HepG2 (cell line): ENCODE measurements at regions not wholly inside any gene's neighbourhood (a gene's known extent, or its start where the extent isn't known, plus 50 kb on each side); places are given as distances from the start of the nearest gene placed in this dataset.

Experiments used
- ATAC-seq: fragments of 200-7000 bp; cut with Tn5 transposase; 3 replicates; pipeline ENCODE4 v1.9.1; 2020; ENCODE audit warnings: mild to moderate bottlenecking, moderate library complexity
- BruUV-seq: library from RNA; stranded (reverse); fragments of 400-500 nt; replicated peaks from 2 replicates; lab custom pipeline; 2021; lab: Mats Ljungman, UMichigan
- CTCF ChIA-PET: fragments of 300-600 bp; formaldehyde crosslinking; extraction: SDS; loops from one replicate; lab custom pipeline; 2021; ENCODE audit warnings: low total read pairs, inconsistent platforms, low intra/inter-chr PET ratio; lab: Yijun Ruan, JAX
- POLR2A ChIA-PET: fragments of 350-600 bp; sonication (Branson Sonifier 250); formaldehyde crosslinking; loops from one replicate; lab custom pipeline; 2020; ENCODE audit warnings: antibody characterized with exemption, inconsistent platforms; lab: Yijun Ruan, JAX
- DNase-seq: peaks from one replicate; pipeline ENCODE4 v3.0.0-alpha.2; 2015; ENCODE audit warnings: low spot score
- FAIRE-seq: peaks from 3 replicates; lab custom pipeline; 2011; peaks lifted over from hg19 to GRCh38; lab: Jason Lieb, UNC
- H2AFZ ChIP-seq: one replicate; pipeline ENCODE4 v1.6.1; 2011; ENCODE audit warnings: low read length, inconsistent platforms
- H3K27ac ChIP-seq: fragments of 300-600 bp; 3 replicates; pipeline ENCODE4 v1.8.0; 2011; ENCODE audit warnings: mixed run types, mild to moderate bottlenecking, mixed read lengths, low read length, inconsistent platforms; ENCODE audit not compliant: insufficient read depth; ENCODE audit errors: extremely low read length
- H3K27me3 ChIP-seq, 2 experiments: fragments of 200-600 bp in 1 of 2; 2 replicates in 1 of 2; 3 replicates in 1 of 2; pipeline versions ENCODE4 v1.6.0 to v1.8.0; 2011; ENCODE audit warnings: low read length in 2 of 2, mild to moderate bottlenecking in 2 of 2, moderate library complexity in 2 of 2, inconsistent platforms in 1 of 2; ENCODE audit not compliant: insufficient read depth in 2 of 2, control insufficient read depth in 1 of 2
- H3K36me3 ChIP-seq, 2 experiments: fragments of 200-600 bp in 1 of 2; replicated peaks in 1 of 2; 2 replicates in 1 of 2; 3 replicates in 1 of 2; pipeline versions ENCODE4 v1.5.1 to v1.8.0; 2011; ENCODE audit warnings: low read length in 2 of 2, inconsistent platforms in 1 of 2; ENCODE audit not compliant: insufficient read depth in 2 of 2, control insufficient read depth in 1 of 2
- H3K4me1 ChIP-seq: 2 replicates; pipeline ENCODE4 v1.5.1; 2012; ENCODE audit warnings: low read length, inconsistent platforms; ENCODE audit not compliant: insufficient read depth
- H3K4me2 ChIP-seq: 2 replicates; pipeline ENCODE4 v1.6.0; 2011; ENCODE audit warnings: low read depth, low read length, inconsistent platforms
- H3K4me3 ChIP-seq, 3 experiments: fragments of 200-600 bp in 1 of 3; sonication (generic), shearing (Covaris generic) in 1 of 3; replicated peaks in 1 of 3; 2 replicates each; pipeline ENCODE4 v1.5.1; 2011 to 2016; ENCODE audit warnings: low read length in 3 of 3, inconsistent platforms in 2 of 3, low read depth in 2 of 3, mild to moderate bottlenecking in 2 of 3, control low read depth in 1 of 3, mixed read lengths in 1 of 3; ENCODE audit not compliant: insufficient read depth in 1 of 3
- H3K79me2 ChIP-seq: one replicate; pipeline ENCODE4 v1.6.1; 2011; ENCODE audit warnings: low read length, inconsistent platforms; ENCODE audit not compliant: insufficient read depth
- H3K9ac ChIP-seq: 2 replicates; pipeline ENCODE4 v1.6.0; 2011; ENCODE audit warnings: mild to moderate bottlenecking, low read depth, low read length, inconsistent platforms; ENCODE audit not compliant: insufficient read depth
- H3K9me3 ChIP-seq: 2 replicates; pipeline ENCODE4 v1.5.1; 2012; ENCODE audit warnings: mild to moderate bottlenecking, low read length
- H4K20me1 ChIP-seq: 2 replicates; pipeline ENCODE4 v1.6.0; 2011; ENCODE audit warnings: inconsistent platforms, mild to moderate bottlenecking, low read length, moderate library complexity; ENCODE audit not compliant: insufficient read depth
- AKNA ChIP-seq: sonication (generic); formaldehyde crosslinking; IDR thresholded peaks from 2 replicates; pipeline ENCODE4 v1.4.0; 2020; ENCODE audit warnings: missing genetic modification reagents, borderline replicate concordance
- CSRNP2 ChIP-seq: sonication (generic); formaldehyde crosslinking; conservative IDR thresholded peaks from 2 replicates; pipeline ENCODE4 v1.8.0; 2022; ENCODE audit warnings: low read depth, missing genetic modification reagents
- DNMT1 ChIP-seq: sonication (generic); formaldehyde crosslinking; IDR thresholded peaks from 2 replicates; pipeline ENCODE4 v1.5.1; 2020; ENCODE audit warnings: mild to moderate bottlenecking, missing genetic modification reagents
- HOXA9 ChIP-seq: sonication (generic); formaldehyde crosslinking; IDR thresholded peaks from 2 replicates; pipeline ENCODE4 v1.8.1; 2022; ENCODE audit warnings: missing genetic modification reagents, mild to moderate bottlenecking, moderate library complexity, borderline replicate concordance
- SAP130 ChIP-seq: IDR thresholded peaks from 2 replicates; pipeline ENCODE4 v1.6.1; 2016; ENCODE audit warnings: low read depth
- SP1 ChIP-seq, 2 experiments: fragments of 450-650 bp in 1 of 2; sonication (generic) in 1 of 2; formaldehyde crosslinking in 1 of 2; IDR thresholded peaks; 2 replicates each; pipeline versions ENCODE4 v1.4.0 to v1.6.1; 2016 to 2020; ENCODE audit warnings: missing genetic modification reagents in 1 of 2
- ZNF224 ChIP-seq: sonication (generic); formaldehyde crosslinking; IDR thresholded peaks from 2 replicates; pipeline ENCODE4 v1.5.0; 2020; ENCODE audit warnings: mild to moderate bottlenecking, missing genetic modification reagents
- ZNF605 ChIP-seq: sonication (generic); formaldehyde crosslinking; IDR thresholded peaks from 2 replicates; pipeline ENCODE4 v1.8.0; 2022; ENCODE audit warnings: mild to moderate bottlenecking, missing genetic modification reagents
- WGBS: methylation state at CpG from one replicate; pipeline ENCODE4 v1.1.6; 2017; ENCODE audit warnings: low lambda C conversion rate; 5-methylcytosine and 5-hydroxymethylcytosine counted together
- in situ Hi-C: cut with HindIII; loops from 2 replicates; pipeline ENCODE4 v1.10.0; 2017; ENCODE audit warnings: low pct_unique_long_range_greater_than_20kb; ENCODE audit not compliant: extremely low pct_ligation_motif_present
- intact Hi-C: fragments of 100-400 bp; cut with micrococcal nuclease; formaldehyde crosslinking; loops from one replicate; pipeline ENCODE4 v1.10.0; 2022; ENCODE audit not compliant: unreplicated experiment
- TF ChIP-seq, protein P1 (sequence below): sonication (generic); formaldehyde crosslinking; conservative IDR thresholded peaks from 2 replicates; pipeline ENCODE4 v1.4.0; 2020; ENCODE audit warnings: mild to moderate bottlenecking, missing genetic modification reagents, moderate library complexity

DNA sequence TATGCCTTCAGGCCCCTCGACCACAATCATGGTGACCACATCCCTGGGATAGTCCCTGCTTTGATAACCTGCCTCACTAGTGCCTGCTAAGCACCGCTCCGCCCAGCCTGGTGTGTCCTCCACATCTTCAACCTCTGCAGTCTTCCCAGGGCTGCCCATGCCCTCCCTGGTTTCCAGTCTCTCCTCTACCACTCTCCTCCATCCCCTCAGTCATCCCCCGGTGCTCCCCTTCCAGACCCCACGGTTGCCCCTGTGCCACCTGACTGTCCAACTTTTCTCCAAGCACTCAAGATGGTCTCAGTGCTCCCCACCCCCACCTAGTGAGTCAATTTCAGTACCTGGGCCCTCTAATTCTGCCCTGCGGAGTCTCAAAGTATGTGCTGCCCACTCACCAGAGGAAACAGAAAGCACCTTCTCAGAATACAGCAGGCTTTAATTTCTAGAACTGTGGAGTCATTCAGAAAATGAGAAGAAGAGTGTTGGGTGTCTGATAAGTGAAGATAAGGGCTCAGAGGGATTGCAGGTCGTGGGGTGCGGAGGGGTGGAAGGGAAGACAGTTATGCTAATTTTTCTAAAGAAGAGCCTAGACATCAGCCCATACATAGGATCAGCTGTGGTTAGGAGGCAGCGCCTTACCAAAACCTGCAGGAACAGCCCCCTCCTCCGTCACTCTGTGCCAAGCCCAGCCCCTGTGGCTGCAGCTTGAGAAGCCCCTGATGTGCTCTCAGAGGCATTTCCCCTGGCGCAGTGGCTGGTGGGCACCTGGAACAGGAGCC is 53.6 kb upstream of the CAB39 start (continued):
- no peak for TF ChIP-seq AKNA (CRISPR knock-in tag)
- TF ChIP-seq, all 625 proteins: peak for 0

- ChIA-PET CTCF (no interaction called here), POLR2A (interaction anchor here (0.8 kb wide), 1 partner anchor 334 kb away, joined by 3 read pairs; the partner anchor contains the start of gene SP140L)
- H3K9ac ChIP-seq, result no peak overlapping the region
- H2AFZ ChIP-seq, result peak overlapping the region; percentile 34
- ATAC-seq, result peak; percentile 66
- H3K27ac ChIP-seq, result no peak overlapping the region
- H3K4me1 ChIP-seq, result peaks cover 12% of the 10 kb centered on the region
- H3K4me3 ChIP-seq, result peak overlapping the region in 1 of 3 experiments; percentile 26; a peak in 1 of 6 replicates
- H3K79me2 ChIP-seq, result no peaks in the 10 kb centered on the region
- WGBS, result 23% methylated on average over 13 of the region's 15 CpGs
- H4K20me1 ChIP-seq, result no peaks in the 10 kb centered on the region
- FAIRE-seq, result peak; percentile 77
- H3K27me3 ChIP-seq, result peaks cover 1 to 18% of the 10 kb centered on the region in 2 experiments; a peak in 3 of 5 replicates
- BruUV-seq, result no TSS peak
- peak; percentile 47 for DNase-seq
- H3K4me2 ChIP-seq, result peak overlapping the region; percentile 48
- in situ Hi-C loops (no loop called here), intact Hi-C loops (no loop called here)
- no peaks in the 10 kb centered on the region for H3K9me3 ChIP-seq
- no peaks in the 10 kb centered on the region for H3K36me3 ChIP-seq
- TF ChIP-seq SAP130 (CRISPR knock-in tag), result peak; percentile 25; the same call in 1 of the 2 replicates
- no peak for TF ChIP-seq SP1 (IDR thresholded peaks at IDR 0.05)
- TF ChIP-seq SP1 (CRISPR knock-in tag; IDR thresholded peaks at IDR 0.05), result no peak
- no peak for TF ChIP-seq DNMT1 (CRISPR knock-in tag)
- TF ChIP-seq, protein P1, sequence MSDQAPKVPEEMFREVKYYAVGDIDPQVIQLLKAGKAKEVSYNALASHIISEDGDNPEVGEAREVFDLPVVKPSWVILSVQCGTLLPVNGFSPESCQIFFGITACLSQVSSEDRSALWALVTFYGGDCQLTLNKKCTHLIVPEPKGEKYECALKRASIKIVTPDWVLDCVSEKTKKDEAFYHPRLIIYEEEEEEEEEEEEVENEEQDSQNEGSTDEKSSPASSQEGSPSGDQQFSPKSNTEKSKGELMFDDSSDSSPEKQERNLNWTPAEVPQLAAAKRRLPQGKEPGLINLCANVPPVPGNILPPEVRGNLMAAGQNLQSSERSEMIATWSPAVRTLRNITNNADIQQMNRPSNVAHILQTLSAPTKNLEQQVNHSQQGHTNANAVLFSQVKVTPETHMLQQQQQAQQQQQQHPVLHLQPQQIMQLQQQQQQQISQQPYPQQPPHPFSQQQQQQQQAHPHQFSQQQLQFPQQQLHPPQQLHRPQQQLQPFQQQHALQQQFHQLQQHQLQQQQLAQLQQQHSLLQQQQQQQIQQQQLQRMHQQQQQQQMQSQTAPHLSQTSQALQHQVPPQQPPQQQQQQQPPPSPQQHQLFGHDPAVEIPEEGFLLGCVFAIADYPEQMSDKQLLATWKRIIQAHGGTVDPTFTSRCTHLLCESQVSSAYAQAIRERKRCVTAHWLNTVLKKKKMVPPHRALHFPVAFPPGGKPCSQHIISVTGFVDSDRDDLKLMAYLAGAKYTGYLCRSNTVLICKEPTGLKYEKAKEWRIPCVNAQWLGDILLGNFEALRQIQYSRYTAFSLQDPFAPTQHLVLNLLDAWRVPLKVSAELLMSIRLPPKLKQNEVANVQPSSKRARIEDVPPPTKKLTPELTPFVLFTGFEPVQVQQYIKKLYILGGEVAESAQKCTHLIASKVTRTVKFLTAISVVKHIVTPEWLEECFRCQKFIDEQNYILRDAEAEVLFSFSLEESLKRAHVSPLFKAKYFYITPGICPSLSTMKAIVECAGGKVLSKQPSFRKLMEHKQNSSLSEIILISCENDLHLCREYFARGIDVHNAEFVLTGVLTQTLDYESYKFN (CRISPR knock-in tag), result peak; percentile 25; the same call in 1 of the 2 replicates
- TF ChIP-seq HOXA9 (CRISPR knock-in tag), result no peak
- no peak for TF ChIP-seq ZNF224 (CRISPR knock-in tag)
- TF ChIP-seq CSRNP2 (CRISPR knock-in tag), result no peak
- TF ChIP-seq ZNF605 (CRISPR knock-in tag), result 0 out of 2 replicates have a peak, but pooled peaks have one; percentile 28
Measured at GRCh38 chr2:230660294-230661060, 52.2 kb upstream of the CAB39 start.
